ENCODE measurements at regions not wholly inside any gene's neighbourhood (a gene's known extent, or its start where the extent isn't known, plus 50 kb on each side); places are given as distances from the start of the nearest gene placed in this dataset.

GRCh38 chr18:1413323-1413675 is 508.6 kb downstream of the ADCYAP1 start:
- no peak for ATAC-seq
- H3K27ac ChIP-seq (ENCODE audit: low read depth, low read length): no peak overlapping the region
- no peak for DNase-seq (ENCODE audit: low read depth, low spot score)
- ChIA-PET POLR2A (no interaction called here), RAD21 (ENCODE audit: low non-redundant PET in 1 of 2, low total read pairs in 2 of 2, uncharacterized antibody in 2 of 2, unreplicated experiment in 2 of 2) (no interaction called here), CTCF (no interaction called here)
- no peaks in the 10 kb centered on the region for H4K20me1 ChIP-seq (ENCODE audit: insufficient read depth)
- H3K9ac ChIP-seq (ENCODE audit: low read length): no peak overlapping the region
- H3K36me3 ChIP-seq (ENCODE audit: control insufficient read depth in 1 of 2, insufficient read depth in 2 of 2, low read length in 2 of 2): no peaks in the 10 kb centered on the region
- H3K4me3 ChIP-seq (replicated peaks in 1 of 2; ENCODE audit: low read depth in 1 of 2, low read length in 2 of 2): no peak overlapping the region
- H3K9me3 ChIP-seq (ENCODE audit: control insufficient read depth in 1 of 2, insufficient read depth in 1 of 2, low read depth in 1 of 2, low read length in 2 of 2): no peaks in the 10 kb centered on the region
- H3K4me1 ChIP-seq (ENCODE audit: control insufficient read depth in 1 of 2, insufficient read depth in 2 of 2, low read length in 2 of 2): no peaks in the 10 kb centered on the region
- 0 out of 2 replicates have a peak, but pooled peaks cover 7% of the 10 kb centered on the region for H3K27me3 ChIP-seq (ENCODE audit: insufficient read depth, low read length)
- H3K4me2 ChIP-seq (ENCODE audit: low read length): no peak overlapping the region
- H2AFZ ChIP-seq (ENCODE audit: low read depth, low read length, poor library complexity, severe bottlenecking): no peak overlapping the region
- H3K9me2 ChIP-seq (ENCODE audit: insufficient read depth): no peaks in the 10 kb centered on the region
- no peak for TF ChIP-seq SP1 (IDR thresholded peaks at IDR 0.05; ENCODE audit: low read depth)
- intact Hi-C loops (cut with micrococcal nuclease): no loop called here
- BruUV-seq (replicated peaks): no TSS peak
- no peaks in the 10 kb centered on the region for H3K79me2 ChIP-seq (ENCODE audit: insufficient read depth, low read length)

GRCh38 chr18:1416074-1416473 is 511.4 kb downstream of the ADCYAP1 start:
- intact Hi-C loops (cut with micrococcal nuclease): loop anchor here (5.0 kb wide), 1 partner anchor 51 kb away; no protein-coding TSS in a partner anchor
- 0 out of 2 replicates have a peak, but pooled peaks cover 7% of the 10 kb centered on the region for H3K27me3 ChIP-seq (ENCODE audit: insufficient read depth, low read length)
- H3K4me3 ChIP-seq (replicated peaks in 1 of 2; ENCODE audit: low read depth in 1 of 2, low read length in 2 of 2): no peak overlapping the region
- no peak overlapping the region for H3K4me2 ChIP-seq (ENCODE audit: low read length)
- no peak overlapping the region for H3K27ac ChIP-seq (ENCODE audit: low read depth, low read length)
- no TSS peak for BruUV-seq (replicated peaks)
- H2AFZ ChIP-seq (ENCODE audit: low read depth, low read length, poor library complexity, severe bottlenecking): no peak overlapping the region
- ATAC-seq: no peak
- H3K9me2 ChIP-seq (ENCODE audit: insufficient read depth): no peaks in the 10 kb centered on the region
- POLR2A ChIA-PET: no interaction called here
- DNase-seq (ENCODE audit: low read depth, low spot score): no peak
- no peaks in the 10 kb centered on the region for H4K20me1 ChIP-seq (ENCODE audit: insufficient read depth)
- no peak overlapping the region for H3K9ac ChIP-seq (ENCODE audit: low read length)
- RAD21 ChIA-PET (ENCODE audit: low non-redundant PET in 1 of 2, low total read pairs in 2 of 2, uncharacterized antibody in 2 of 2, unreplicated experiment in 2 of 2): no interaction called here
- no peaks in the 10 kb centered on the region for H3K79me2 ChIP-seq (ENCODE audit: insufficient read depth, low read length)
- H3K36me3 ChIP-seq (ENCODE audit: control insufficient read depth in 1 of 2, insufficient read depth in 2 of 2, low read length in 2 of 2): no peaks in the 10 kb centered on the region
- CTCF ChIA-PET: no interaction called here
- no peaks in the 10 kb centered on the region for H3K4me1 ChIP-seq (ENCODE audit: control insufficient read depth in 1 of 2, insufficient read depth in 2 of 2, low read length in 2 of 2)
- TF ChIP-seq FOSL1 (IDR thresholded peaks at IDR 0.05; ENCODE audit: low read depth) (no peak), ZFX (IDR thresholded peaks at IDR 0.05) (no peak), POLR2A (IDR thresholded peaks at IDR 0.05; ENCODE audit: borderline replicate concordance, extremely low read depth, insufficient read depth, insufficient read length) (no peak), CBX3 (IDR thresholded peaks at IDR 0.05; ENCODE audit: low read depth) (no peak), EZH2 (IDR thresholded peaks at IDR 0.05) (no peak), REST (IDR thresholded peaks at IDR 0.05; ENCODE audit: low read depth) (no peak), POLR2AphosphoS5 (IDR thresholded peaks at IDR 0.05; ENCODE audit: low read depth, low read length) (no peak), YY1 (IDR thresholded peaks at IDR 0.05; ENCODE audit: extremely low read depth, insufficient replicate concordance, low read depth, low read length) (no peak), EZH2phosphoT487 (IDR thresholded peaks at IDR 0.05; ENCODE audit: borderline replicate concordance) (no peak), ATF3 (IDR thresholded peaks at IDR 0.05) (no peak), TCF7L2 (IDR thresholded peaks at IDR 0.05; ENCODE audit: borderline replicate concordance, extremely low read depth, insufficient read depth, insufficient read length) (no peak), MAX (IDR thresholded peaks at IDR 0.05) (no peak), JUND (IDR thresholded peaks at IDR 0.05) (no peak)
- H3K9me3 ChIP-seq (ENCODE audit: control insufficient read depth in 1 of 2, insufficient read depth in 1 of 2, low read depth in 1 of 2, low read length in 2 of 2): no peaks in the 10 kb centered on the region
